ENCODE measurements at regions not wholly inside any gene's neighbourhood (a gene's known extent, or its start where the extent isn't known, plus 50 kb on each side); places are given as distances from the start of the nearest gene placed in this dataset.

DNA sequence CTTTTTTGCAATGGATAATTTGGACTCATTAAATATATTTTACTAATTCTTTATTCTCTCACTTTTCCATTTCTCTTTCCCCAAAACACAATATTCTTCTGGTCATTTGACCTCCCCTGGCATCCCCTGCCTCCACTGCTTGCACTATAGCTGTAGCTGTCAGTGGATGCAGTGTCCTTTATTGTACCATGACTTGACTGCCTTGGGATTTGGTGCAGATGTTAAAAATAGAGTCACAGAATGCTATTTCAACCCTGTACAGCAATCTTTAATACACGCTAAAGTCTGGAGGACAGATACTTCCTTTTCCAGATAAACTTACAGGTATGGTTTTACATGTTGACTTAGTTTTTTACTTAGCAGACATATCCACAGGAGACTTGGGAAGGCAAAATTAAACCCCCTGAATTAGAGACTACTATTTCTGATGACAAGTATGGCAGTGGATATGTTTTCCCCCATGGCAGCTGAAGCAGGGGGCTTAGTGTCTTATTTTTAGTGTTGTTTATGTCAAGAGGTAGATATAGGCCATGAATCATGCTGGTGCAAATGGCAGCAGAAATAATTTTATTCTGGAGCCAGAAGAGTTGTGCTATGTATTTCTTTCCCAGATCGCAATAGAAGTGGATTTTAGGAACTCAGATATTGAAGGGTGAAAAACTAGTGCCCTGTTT is 461.4 kb downstream of the NAF1 start:
- TF ChIP-seq, protein P1, sequence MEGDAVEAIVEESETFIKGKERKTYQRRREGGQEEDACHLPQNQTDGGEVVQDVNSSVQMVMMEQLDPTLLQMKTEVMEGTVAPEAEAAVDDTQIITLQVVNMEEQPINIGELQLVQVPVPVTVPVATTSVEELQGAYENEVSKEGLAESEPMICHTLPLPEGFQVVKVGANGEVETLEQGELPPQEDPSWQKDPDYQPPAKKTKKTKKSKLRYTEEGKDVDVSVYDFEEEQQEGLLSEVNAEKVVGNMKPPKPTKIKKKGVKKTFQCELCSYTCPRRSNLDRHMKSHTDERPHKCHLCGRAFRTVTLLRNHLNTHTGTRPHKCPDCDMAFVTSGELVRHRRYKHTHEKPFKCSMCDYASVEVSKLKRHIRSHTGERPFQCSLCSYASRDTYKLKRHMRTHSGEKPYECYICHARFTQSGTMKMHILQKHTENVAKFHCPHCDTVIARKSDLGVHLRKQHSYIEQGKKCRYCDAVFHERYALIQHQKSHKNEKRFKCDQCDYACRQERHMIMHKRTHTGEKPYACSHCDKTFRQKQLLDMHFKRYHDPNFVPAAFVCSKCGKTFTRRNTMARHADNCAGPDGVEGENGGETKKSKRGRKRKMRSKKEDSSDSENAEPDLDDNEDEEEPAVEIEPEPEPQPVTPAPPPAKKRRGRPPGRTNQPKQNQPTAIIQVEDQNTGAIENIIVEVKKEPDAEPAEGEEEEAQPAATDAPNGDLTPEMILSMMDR (IDR thresholded peaks at IDR 0.05), result no peak
- peaks cover 3% of the 10 kb centered on the region for H3K27me3 Mint-ChIP-seq (ENCODE audit: low read depth, poor library complexity)
- DNase-seq, result no peak
- H3K9me3 Mint-ChIP-seq, result peaks cover 13% of the 10 kb centered on the region
- H3K27ac Mint-ChIP-seq, result no peak overlapping the region
- no peak overlapping the region for H3K4me3 Mint-ChIP-seq
- H3K4me1 Mint-ChIP-seq, result no peaks in the 10 kb centered on the region
- H3K36me3 Mint-ChIP-seq (ENCODE audit: low read depth), result no peaks in the 10 kb centered on the region

- Mint-ChIP-seq H3K9me3 (no peaks in the 10 kb centered on the region), H3K4me3 (no peak overlapping the region), H3K4me1 (no peaks in the 10 kb centered on the region), H3K27me3 (ENCODE audit: low read depth, poor library complexity) (no peaks in the 10 kb centered on the region), H3K36me3 (ENCODE audit: low read depth) (no peaks in the 10 kb centered on the region), H3K27ac (no peak overlapping the region)
- TF ChIP-seq, protein P1 (IDR thresholded peaks at IDR 0.05), result no peak
- no peak for DNase-seq
Observed at GRCh38 chr4:162700815-162701361, 465.8 kb downstream of the NAF1 start.

GRCh38 chr4:162700358-162700757 is 466.3 kb downstream of the NAF1 start:
- H3K27ac Mint-ChIP-seq, result no peak overlapping the region
- H3K9me3 Mint-ChIP-seq, result no peaks in the 10 kb centered on the region
- TF ChIP-seq, protein P1 (IDR thresholded peaks at IDR 0.05), result no peak
- DNase-seq, result no peak
- H3K4me3 Mint-ChIP-seq, result no peak overlapping the region
- no peaks in the 10 kb centered on the region for H3K36me3 Mint-ChIP-seq (ENCODE audit: low read depth)
- no peaks in the 10 kb centered on the region for H3K27me3 Mint-ChIP-seq (ENCODE audit: low read depth, poor library complexity)
- no peaks in the 10 kb centered on the region for H3K4me1 Mint-ChIP-seq

DNA sequence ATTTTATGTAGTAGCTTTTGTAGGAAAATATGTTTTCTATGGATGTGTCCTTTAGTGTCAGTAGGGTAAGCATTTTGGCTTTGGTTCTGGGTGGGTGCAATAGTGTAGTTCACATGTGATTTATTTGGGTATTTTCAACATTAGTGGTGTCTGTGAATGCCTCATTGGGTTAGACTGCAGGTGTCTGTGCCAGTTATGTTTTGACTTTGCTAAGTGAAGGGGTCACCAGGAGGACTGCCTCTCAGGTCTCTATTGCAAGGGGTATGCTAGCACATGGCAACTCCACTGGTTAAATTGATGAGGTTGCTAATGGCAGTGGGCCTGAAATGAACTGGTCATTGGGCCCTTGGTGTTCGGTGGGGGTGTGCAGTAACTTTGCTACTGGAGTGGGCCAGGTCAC is 467.1 kb downstream of the NAF1 start:
- no peaks in the 10 kb centered on the region for H3K27me3 Mint-ChIP-seq (ENCODE audit: low read depth, poor library complexity)
- TF ChIP-seq, protein P1 (IDR thresholded peaks at IDR 0.05), result no peak
- H3K36me3 Mint-ChIP-seq (ENCODE audit: low read depth), result no peaks in the 10 kb centered on the region
- H3K9me3 Mint-ChIP-seq, result no peaks in the 10 kb centered on the region
- no peaks in the 10 kb centered on the region for H3K4me1 Mint-ChIP-seq
- H3K27ac Mint-ChIP-seq, result no peak overlapping the region
- DNase-seq, result no peak
- no peak overlapping the region for H3K4me3 Mint-ChIP-seq

DNA sequence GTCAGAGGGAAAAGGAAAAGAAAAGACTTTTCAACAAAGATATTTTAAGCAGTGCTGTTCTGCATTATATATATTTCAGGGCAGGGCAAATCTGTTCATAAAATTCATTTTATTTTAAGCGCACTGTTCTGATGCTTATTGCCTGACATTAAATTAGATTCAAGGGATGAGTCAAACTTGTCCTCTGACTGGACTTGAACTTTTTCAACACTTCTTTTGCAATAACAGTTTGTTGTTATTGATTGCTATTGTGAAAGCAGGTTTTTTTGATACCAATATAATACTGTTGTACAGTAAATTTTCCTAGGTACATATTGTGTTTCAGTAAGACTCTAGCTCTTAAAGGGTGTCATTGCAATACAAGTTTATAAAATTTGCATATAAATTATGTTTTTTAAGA is 481.3 kb downstream of the NAF1 start:
- TF ChIP-seq, protein P1 (IDR thresholded peaks at IDR 0.05), result no peak
- DNase-seq, result no peak
- Mint-ChIP-seq H3K36me3 (ENCODE audit: low read depth) (no peaks in the 10 kb centered on the region), H3K4me3 (no peak overlapping the region), H3K27ac (no peak overlapping the region), H3K9me3 (no peaks in the 10 kb centered on the region), H3K27me3 (ENCODE audit: low read depth, poor library complexity) (no peaks in the 10 kb centered on the region), H3K4me1 (no peaks in the 10 kb centered on the region)

DNA sequence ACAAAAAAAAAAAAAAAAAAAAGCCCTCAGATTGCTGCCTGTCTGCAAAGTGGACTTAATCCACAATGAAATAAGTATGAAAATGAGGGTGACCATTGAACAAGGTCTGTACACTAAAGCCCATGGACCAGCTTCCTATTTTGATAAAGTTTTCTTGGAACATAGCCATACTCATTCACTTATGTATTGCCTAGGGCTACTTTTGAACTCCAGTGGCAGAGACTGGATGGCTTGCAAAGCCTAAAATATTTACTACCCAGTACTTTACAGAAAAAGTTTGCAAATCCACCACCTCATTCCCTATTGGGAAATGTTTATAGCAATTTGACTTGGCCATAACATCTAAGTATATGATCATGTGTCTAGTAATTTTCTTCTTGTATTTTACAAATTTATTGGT is 481.7 kb downstream of the NAF1 start:
- no peak overlapping the region for H3K4me3 Mint-ChIP-seq
- TF ChIP-seq, protein P1 (IDR thresholded peaks at IDR 0.05), result no peak
- H3K9me3 Mint-ChIP-seq, result no peaks in the 10 kb centered on the region
- no peak for DNase-seq
- no peak overlapping the region for H3K27ac Mint-ChIP-seq
- no peaks in the 10 kb centered on the region for H3K36me3 Mint-ChIP-seq (ENCODE audit: low read depth)
- no peaks in the 10 kb centered on the region for H3K4me1 Mint-ChIP-seq
- H3K27me3 Mint-ChIP-seq (ENCODE audit: low read depth, poor library complexity), result no peaks in the 10 kb centered on the region

Measured in nephron progenitor cell (in vitro differentiated cells).